ENCODE measurements at regions not wholly inside any gene's neighbourhood (a gene's known extent, or its start where the extent isn't known, plus 50 kb on each side); places are given as distances from the start of the nearest gene placed in this dataset.

DNA sequence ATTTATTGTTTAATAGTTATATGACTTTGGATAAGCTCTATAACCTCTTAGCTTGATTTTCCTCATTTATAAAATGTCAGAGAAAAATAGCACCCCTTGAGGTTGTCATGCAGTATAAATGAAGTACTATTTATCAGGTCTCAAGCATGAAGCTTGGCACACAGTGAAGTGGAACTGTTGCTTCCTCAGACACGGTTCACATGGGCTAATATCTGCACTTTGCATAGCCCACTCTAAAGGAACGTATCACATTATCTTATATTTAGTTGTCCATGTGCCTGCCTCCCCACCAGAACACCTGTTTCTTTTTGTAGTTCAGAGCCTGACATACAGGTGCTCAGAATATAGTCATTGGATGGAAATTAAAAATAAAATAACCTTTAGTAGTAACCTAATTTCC is 273.7 kb downstream of the SOX2 start:
- H3K79me2 ChIP-seq (ENCODE audit: control insufficient read depth, insufficient read depth, low read length) = no peaks in the 10 kb centered on the region
- H3K9me3 Mint-ChIP-seq (ENCODE audit: insufficient read depth) = no peaks in the 10 kb centered on the region
- H3K4me1 ChIP-seq (ENCODE audit: control insufficient read depth in 2 of 2, insufficient read depth in 2 of 2, low read length in 2 of 2) = no peaks in the 10 kb centered on the region
- H2AFZ ChIP-seq (ENCODE audit: insufficient read depth, low read depth, low read length, poor library complexity, severe bottlenecking) = no peak overlapping the region
- no peaks in the 10 kb centered on the region for H3K4me1 Mint-ChIP-seq
- no peak overlapping the region for H3K4me3 ChIP-seq (ENCODE audit: control extremely low read depth in 1 of 5, extremely low read depth in 1 of 5, insufficient read depth in 1 of 5, low read depth in 2 of 5, low read length in 4 of 5)
- no peaks in the 10 kb centered on the region for H4K20me1 ChIP-seq (ENCODE audit: control insufficient read depth, insufficient read depth, low read length, poor library complexity, severe bottlenecking)
- ATAC-seq (ENCODE audit: low read depth) (no peak), DNase-seq (no peak)
- no peaks in the 10 kb centered on the region for H3K27me3 ChIP-seq (replicated peaks in 1 of 4; ENCODE audit: control extremely low read depth in 1 of 4, control insufficient read depth in 3 of 4, insufficient read depth in 4 of 4, low read length in 3 of 4)
- CTCF ChIA-PET = interaction anchor here (0.6 kb wide), 1 partner anchor 10 kb away, joined by 5 read pairs; no protein-coding TSS in a partner anchor
- no peak overlapping the region for H3K27ac Mint-ChIP-seq
- TF ChIP-seq, protein P1, sequence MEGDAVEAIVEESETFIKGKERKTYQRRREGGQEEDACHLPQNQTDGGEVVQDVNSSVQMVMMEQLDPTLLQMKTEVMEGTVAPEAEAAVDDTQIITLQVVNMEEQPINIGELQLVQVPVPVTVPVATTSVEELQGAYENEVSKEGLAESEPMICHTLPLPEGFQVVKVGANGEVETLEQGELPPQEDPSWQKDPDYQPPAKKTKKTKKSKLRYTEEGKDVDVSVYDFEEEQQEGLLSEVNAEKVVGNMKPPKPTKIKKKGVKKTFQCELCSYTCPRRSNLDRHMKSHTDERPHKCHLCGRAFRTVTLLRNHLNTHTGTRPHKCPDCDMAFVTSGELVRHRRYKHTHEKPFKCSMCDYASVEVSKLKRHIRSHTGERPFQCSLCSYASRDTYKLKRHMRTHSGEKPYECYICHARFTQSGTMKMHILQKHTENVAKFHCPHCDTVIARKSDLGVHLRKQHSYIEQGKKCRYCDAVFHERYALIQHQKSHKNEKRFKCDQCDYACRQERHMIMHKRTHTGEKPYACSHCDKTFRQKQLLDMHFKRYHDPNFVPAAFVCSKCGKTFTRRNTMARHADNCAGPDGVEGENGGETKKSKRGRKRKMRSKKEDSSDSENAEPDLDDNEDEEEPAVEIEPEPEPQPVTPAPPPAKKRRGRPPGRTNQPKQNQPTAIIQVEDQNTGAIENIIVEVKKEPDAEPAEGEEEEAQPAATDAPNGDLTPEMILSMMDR (IDR thresholded peaks at IDR 0.05) = no peak
- no peak for TF ChIP-seq EZH2 (IDR thresholded peaks at IDR 0.05; ENCODE audit: borderline replicate concordance, insufficient read depth, low read depth, low read length, poor library complexity, severe bottlenecking)
- H3K9ac ChIP-seq (ENCODE audit: low read length) = no peak overlapping the region
- intact Hi-C loops (cut with micrococcal nuclease) = no loop called here
- POLR2A ChIA-PET = no interaction called here
- H3K27ac ChIP-seq (ENCODE audit: low read length in 2 of 2) = no peak overlapping the region
- H3K36me3 ChIP-seq (replicated peaks in 1 of 2; ENCODE audit: control extremely low read depth in 1 of 2, control insufficient read depth in 1 of 2, extremely low read depth in 1 of 2, insufficient read depth in 2 of 2, low read length in 1 of 2) = no peaks in the 10 kb centered on the region
- peaks cover 0 to 3% (median 0%) of the 10 kb centered on the region in 3 donors for H3K9me3 ChIP-seq (ENCODE audit: control extremely low read depth in 1 of 3, control insufficient read depth in 2 of 3, insufficient read depth in 1 of 3, low read length in 2 of 3)
- no peak overlapping the region for H3K4me2 ChIP-seq (replicated peaks; ENCODE audit: low read depth, low read length, poor library complexity, severe bottlenecking)
- no CpG with 5 or more reads among the region's 2 CpGs for WGBS (ENCODE audit: insufficient coverage)
- no peak overlapping the region for H3K4me3 Mint-ChIP-seq
- no peaks in the 10 kb centered on the region for H3K27me3 Mint-ChIP-seq

DNA sequence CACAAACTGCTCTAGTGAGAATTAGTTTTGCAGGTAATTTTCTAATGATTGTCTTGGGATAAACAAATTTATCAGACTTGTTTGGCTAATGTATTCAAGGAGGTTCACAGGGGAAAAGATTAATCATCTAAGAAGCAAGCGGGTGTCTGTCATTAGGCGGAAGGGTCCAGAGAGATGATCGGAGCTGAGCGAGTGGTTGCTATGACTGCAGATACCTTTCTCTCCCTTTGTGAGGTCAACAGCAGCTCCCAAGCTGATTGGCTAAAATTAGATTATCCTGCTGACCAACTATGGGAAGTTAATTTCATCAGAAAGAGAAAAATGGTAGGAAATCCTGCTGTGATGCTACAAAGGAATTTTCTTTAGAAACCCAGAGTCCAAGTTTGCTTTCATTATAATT is 276.0 kb downstream of the SOX2 start:
- WGBS (ENCODE audit: insufficient coverage) = 100% methylated on average over 4 of the region's 4 CpGs
- H3K27ac ChIP-seq (ENCODE audit: low read length in 2 of 2) = no peak overlapping the region
- Mint-ChIP-seq H3K9me3 (ENCODE audit: insufficient read depth) (no peaks in the 10 kb centered on the region), H3K4me1 (no peaks in the 10 kb centered on the region), H3K27ac (no peak overlapping the region), H3K4me3 (no peak overlapping the region), H3K27me3 (no peaks in the 10 kb centered on the region)
- DNase-seq (no peak), ATAC-seq (ENCODE audit: low read depth) (no peak)
- peaks cover 0 to under 1% (median 0%) of the 10 kb centered on the region in 3 donors for H3K9me3 ChIP-seq (ENCODE audit: control extremely low read depth in 1 of 3, control insufficient read depth in 2 of 3, insufficient read depth in 1 of 3, low read length in 2 of 3)
- H3K4me2 ChIP-seq (replicated peaks; ENCODE audit: low read depth, low read length, poor library complexity, severe bottlenecking) = no peak overlapping the region
- CTCF ChIA-PET = no interaction called here
- H4K20me1 ChIP-seq (ENCODE audit: control insufficient read depth, insufficient read depth, low read length, poor library complexity, severe bottlenecking) = no peaks in the 10 kb centered on the region
- TF ChIP-seq, protein P1 (IDR thresholded peaks at IDR 0.05) = no peak
- no peak for TF ChIP-seq EZH2 (IDR thresholded peaks at IDR 0.05; ENCODE audit: borderline replicate concordance, insufficient read depth, low read depth, low read length, poor library complexity, severe bottlenecking)
- no peak overlapping the region for H3K4me3 ChIP-seq (ENCODE audit: control extremely low read depth in 1 of 5, extremely low read depth in 1 of 5, insufficient read depth in 1 of 5, low read depth in 2 of 5, low read length in 4 of 5)
- H3K27me3 ChIP-seq (replicated peaks in 1 of 4; ENCODE audit: control extremely low read depth in 1 of 4, control insufficient read depth in 3 of 4, insufficient read depth in 4 of 4, low read length in 3 of 4) = no peaks in the 10 kb centered on the region
- H3K79me2 ChIP-seq (ENCODE audit: control insufficient read depth, insufficient read depth, low read length) = no peaks in the 10 kb centered on the region
- POLR2A ChIA-PET = no interaction called here
- H3K9ac ChIP-seq (ENCODE audit: low read length) = no peak overlapping the region
- H3K36me3 ChIP-seq (replicated peaks in 1 of 2; ENCODE audit: control extremely low read depth in 1 of 2, control insufficient read depth in 1 of 2, extremely low read depth in 1 of 2, insufficient read depth in 2 of 2, low read length in 1 of 2) = no peaks in the 10 kb centered on the region
- intact Hi-C loops (cut with micrococcal nuclease) = no loop called here
- H3K4me1 ChIP-seq (ENCODE audit: control insufficient read depth in 2 of 2, insufficient read depth in 2 of 2, low read length in 2 of 2) = no peaks in the 10 kb centered on the region
- H2AFZ ChIP-seq (ENCODE audit: insufficient read depth, low read depth, low read length, poor library complexity, severe bottlenecking) = no peak overlapping the region
